IMR-90 (cell line): ENCODE measurements at regions not wholly inside any gene's neighbourhood (a gene's known extent, or its start where the extent isn't known, plus 50 kb on each side); places are given as distances from the start of the nearest gene placed in this dataset.

Source experiments
- ATAC-seq: fragments of 200-7000 bp; cut with Tn5 transposase; 2 replicates; pipeline ENCODE4 v1.9.1; 2020; ENCODE audit warnings: low read depth, mild to moderate bottlenecking, moderate library complexity
- BruUV-seq: library from RNA; stranded (reverse); fragments of 400-500 nt; replicated peaks from 2 replicates; lab custom pipeline; 2021; lab: Mats Ljungman, UMichigan
- CTCF ChIA-PET: fragments of 300-600 bp; formaldehyde crosslinking; extraction: SDS; loops from one replicate; lab custom pipeline; 2021; ENCODE audit warnings: antibody characterized with exemption; lab: Yijun Ruan, JAX
- POLR2A ChIA-PET: fragments of 300-600 bp; sonication (Branson Sonifier 250); formaldehyde crosslinking; loops from one replicate; lab custom pipeline; 2022; ENCODE audit warnings: antibody characterized with exemption; ENCODE audit not compliant: unreplicated experiment; lab: Charles Lee
- DNase-seq: peaks from one replicate; pipeline ENCODE4 v3.0.0; 2013
- H2AFZ ChIP-seq: replicated peaks from 2 replicates; pipeline ENCODE3; 2013; ENCODE audit warnings: low read length, mild to moderate bottlenecking; ENCODE audit not compliant: poor library complexity
- H2AK5ac ChIP-seq: 2 replicates; pipeline ENCODE4 v1.6.1; 2013; ENCODE audit warnings: low read depth, low read length, inconsistent platforms
- H2AK9ac ChIP-seq: replicated peaks from 2 replicates; pipeline ENCODE3; 2013; ENCODE audit warnings: mild to moderate bottlenecking, low read depth, low read length, moderate library complexity; ENCODE audit not compliant: poor library complexity
- H2BK120ac ChIP-seq: 2 replicates; pipeline ENCODE4 v1.6.1; 2013; ENCODE audit warnings: low read depth, low read length, inconsistent platforms
- H2BK15ac ChIP-seq: 3 replicates; pipeline ENCODE4 v1.6.1; 2013; ENCODE audit warnings: low read depth, low read length, inconsistent platforms
- H2BK20ac ChIP-seq: 2 replicates; pipeline ENCODE4 v1.6.1; 2013; ENCODE audit warnings: low read depth, mild to moderate bottlenecking, inconsistent platforms, low read length, moderate library complexity
- H2BK5ac ChIP-seq: 2 replicates; pipeline ENCODE4 v1.6.1; 2013; ENCODE audit warnings: mild to moderate bottlenecking, low read depth, low read length, inconsistent platforms; ENCODE audit not compliant: poor library complexity, severe bottlenecking
- H3K14ac ChIP-seq: replicated peaks from 2 replicates; pipeline ENCODE4 v1.6.1; 2013; ENCODE audit warnings: low read depth, low read length, inconsistent platforms
- H3K18ac ChIP-seq: 2 replicates; pipeline ENCODE4 v1.6.1; 2013; ENCODE audit warnings: low read depth, low read length, control low read depth
- H3K23ac ChIP-seq: 2 replicates; pipeline ENCODE4 v1.6.1; 2013; ENCODE audit warnings: low read depth, low read length, inconsistent platforms
- H3K27ac ChIP-seq: 2 replicates; pipeline ENCODE4 v1.5.1; 2013; ENCODE audit warnings: mild to moderate bottlenecking, control low read depth, low read length; ENCODE audit not compliant: insufficient read depth
- H3K27me3 ChIP-seq: 2 replicates; pipeline ENCODE4 v1.6.1; 2013; ENCODE audit warnings: low read length; ENCODE audit not compliant: control insufficient read depth, insufficient read depth
- H3K36me3 ChIP-seq: 2 replicates; pipeline ENCODE4 v1.6.1; 2013; ENCODE audit warnings: low read length, mixed read lengths; ENCODE audit not compliant: control insufficient read depth, insufficient read depth
- H3K4ac ChIP-seq: 2 replicates; pipeline ENCODE4 v1.6.1; 2013; ENCODE audit warnings: low read depth, low read length, inconsistent platforms
- H3K4me1 ChIP-seq: 2 replicates; pipeline ENCODE4 v1.6.1; 2013; ENCODE audit warnings: low read length, mixed read lengths; ENCODE audit not compliant: control insufficient read depth, insufficient read depth
- H3K4me2 ChIP-seq: 2 replicates; pipeline ENCODE4 v1.6.1; 2013; ENCODE audit warnings: low read depth, mild to moderate bottlenecking, control low read depth, low read length, moderate library complexity
- H3K4me3 ChIP-seq: 2 replicates; pipeline ENCODE4 v1.5.1; 2013; ENCODE audit warnings: low read depth, mild to moderate bottlenecking, control low read depth, low read length, moderate library complexity; ENCODE audit not compliant: insufficient read depth
- H3K56ac ChIP-seq: 2 replicates; pipeline ENCODE4 v1.6.1; 2013; ENCODE audit warnings: low read length, inconsistent platforms; ENCODE audit not compliant: insufficient read depth; ENCODE audit errors: extremely low read depth
- H3K79me1 ChIP-seq, 2 experiments: 2 replicates each; pipeline ENCODE4 v1.6.1; 2013; ENCODE audit warnings: low read length in 2 of 2, inconsistent platforms in 1 of 2, low read depth in 1 of 2
- H3K9ac ChIP-seq: 2 replicates; pipeline ENCODE4 v1.6.1; 2013; ENCODE audit warnings: low read depth, low read length, control low read depth
- H3K9me1 ChIP-seq: 2 replicates; pipeline ENCODE4 v1.6.1; 2013; ENCODE audit warnings: low read length, inconsistent platforms; ENCODE audit not compliant: insufficient read depth
- H3K9me3 ChIP-seq: 2 replicates; pipeline ENCODE4 v1.6.1; 2013; ENCODE audit warnings: low read length; ENCODE audit not compliant: control insufficient read depth, insufficient read depth
- H4K20me1 ChIP-seq: 2 replicates; pipeline ENCODE4 v1.6.1; 2013; ENCODE audit warnings: low read length, inconsistent platforms; ENCODE audit not compliant: insufficient read depth
- H4K5ac ChIP-seq: 2 replicates; pipeline ENCODE4 v1.6.1; 2013; ENCODE audit warnings: mild to moderate bottlenecking, low read depth, low read length, control low read depth
- H4K8ac ChIP-seq, 2 experiments: 2 replicates each; pipeline ENCODE4 v1.6.1; 2013; ENCODE audit warnings: low read depth in 2 of 2, low read length in 2 of 2, control low read depth in 1 of 2, inconsistent platforms in 1 of 2
- H4K91ac ChIP-seq: 2 replicates; pipeline ENCODE4 v1.6.1; 2013; ENCODE audit warnings: low read depth, low read length, inconsistent platforms; ENCODE audit not compliant: insufficient read depth
- CEBPB ChIP-seq: IDR thresholded peaks from 2 replicates; pipeline ENCODE4 v1.6.1; 2012; ENCODE audit warnings: low read depth, low read length, improper control_type of control experiment
- CHD1 ChIP-seq: IDR thresholded peaks from 2 replicates; pipeline ENCODE4 v1.6.1; 2012; ENCODE audit warnings: low read depth, low read length, improper control_type of control experiment
- ELK1 ChIP-seq: fragments of 150-350 bp; IDR thresholded peaks from 2 replicates; pipeline ENCODE4 v1.6.1; 2016; ENCODE audit warnings: low read depth, mild to moderate bottlenecking, low read length, moderate library complexity, borderline replicate concordance
- MAFK ChIP-seq: IDR thresholded peaks from 2 replicates; pipeline ENCODE4 v1.6.1; 2012; ENCODE audit warnings: low read depth, low read length, improper control_type of control experiment
- MAZ ChIP-seq: IDR thresholded peaks from 2 replicates; pipeline ENCODE4 v1.6.1; 2012; ENCODE audit warnings: low read depth, mild to moderate bottlenecking, low read length, improper control_type of control experiment, moderate library complexity, borderline replicate concordance
- MXI1 ChIP-seq: IDR thresholded peaks from 2 replicates; pipeline ENCODE4 v1.6.1; 2012; ENCODE audit warnings: low read depth, mild to moderate bottlenecking, low read length, moderate library complexity, borderline replicate concordance
- NFE2L2 ChIP-seq: fragments of 150-350 bp; IDR thresholded peaks from 2 replicates; pipeline ENCODE4 v1.6.1; 2016; ENCODE audit warnings: low read depth, mild to moderate bottlenecking, low read length
- POLR2A ChIP-seq: IDR thresholded peaks from 2 replicates; pipeline ENCODE4 v1.6.1; 2012; ENCODE audit warnings: mild to moderate bottlenecking, low read depth, low read length
- RAD21 ChIP-seq: IDR thresholded peaks from 2 replicates; pipeline ENCODE4 v1.6.1; 2012; ENCODE audit warnings: low read length, improper control_type of control experiment
- RCOR1 ChIP-seq: IDR thresholded peaks from 2 replicates; pipeline ENCODE4 v1.6.1; 2012; ENCODE audit warnings: mild to moderate bottlenecking, low read length, improper control_type of control experiment; ENCODE audit not compliant: insufficient replicate concordance
- RFX5 ChIP-seq: IDR thresholded peaks from 2 replicates; pipeline ENCODE4 v1.8.0; 2012; ENCODE audit warnings: low read depth, mild to moderate bottlenecking, low read length, moderate library complexity
- SMC3 ChIP-seq: fragments of 150-350 bp; IDR thresholded peaks from 2 replicates; pipeline ENCODE4 v1.6.1; 2016; ENCODE audit warnings: low read depth, mild to moderate bottlenecking, antibody characterized with exemption, low read length, moderate library complexity
- USF2 ChIP-seq: fragments of 150-350 bp; IDR thresholded peaks from 2 replicates; pipeline ENCODE4 v1.6.1; 2017; ENCODE audit warnings: mild to moderate bottlenecking, antibody characterized with exemption, low read length, low read depth
- WGBS, 2 experiments: methylation state at CpG; one replicate each; pipeline versions ENCODE4 v1.1.5 to v1.1.7; 2013; ENCODE audit warnings: missing lambda C conversion rate in 2 of 2; ENCODE audit not compliant: insufficient read length in 1 of 2; ENCODE audit errors: extremely low coverage in 2 of 2; 5-methylcytosine and 5-hydroxymethylcytosine counted together
- dilution Hi-C: fragments of 300-500 bp; cut with HindIII; formaldehyde crosslinking; loops from one replicate; pipeline ENCODE4 v1.14.3; 2018; ENCODE audit warnings: low sequenced_read_pairs; ENCODE audit not compliant: unreplicated experiment
- in situ Hi-C: fragments of 300-500 bp; cut with MboI; formaldehyde crosslinking; loops from 3 replicates; pipeline ENCODE4 v1.14.3; 2019; ENCODE audit warnings: low sequenced_read_pairs, inconsistent platforms, mixed read lengths
- intact Hi-C: fragments of 100-400 bp; cut with micrococcal nuclease; formaldehyde crosslinking; loops from 2 replicates; pipeline ENCODE4 v1.10.0; 2022
- TF ChIP-seq, protein P1 (sequence below): conservative IDR thresholded peaks from 2 replicates; pipeline ENCODE4 v1.5.1; 2012; ENCODE audit warnings: mild to moderate bottlenecking, low read depth, low read length, improper control_type of control experiment

GRCh38 chr6:56890683-56891429, 64.1 kb upstream of the BEND6 start:
- H2AK5ac ChIP-seq: peak overlapping the region; percentile 92
- peak overlapping the region; percentile 37 for H2AK9ac ChIP-seq
- peak overlapping the region; percentile 80 to 84 for H4K8ac ChIP-seq
- H3K23ac ChIP-seq: peak overlapping the region; percentile 88
- ATAC-seq (peak; percentile 91), DNase-seq (peak; percentile 97)
- dilution Hi-C loops: no loop called here
- peak overlapping the region; percentile 88 for H3K4ac ChIP-seq
- H4K5ac ChIP-seq: peak overlapping the region; percentile 80
- H3K4me1 ChIP-seq: peaks cover 14% of the 10 kb centered on the region
- peak overlapping the region; percentile 85 for H2BK120ac ChIP-seq
- peak overlapping the region; percentile 7 for H2AFZ ChIP-seq
- H3K27ac ChIP-seq: peak overlapping the region; percentile 79
- H2BK15ac ChIP-seq: peak overlapping the region; percentile 49; the same call in 2 of the 3 replicates
- no peaks in the 10 kb centered on the region for H3K36me3 ChIP-seq
- H3K18ac ChIP-seq: peak overlapping the region; percentile 96
- H3K14ac ChIP-seq: peak overlapping the region; percentile 93
- no peaks in the 10 kb centered on the region for H3K9me3 ChIP-seq
- intact Hi-C loops: no loop called here
- peaks cover 10 to 25% of the 10 kb centered on the region in 2 experiments for H3K79me1 ChIP-seq
- peak overlapping the region; percentile 65 for H3K4me2 ChIP-seq
- H3K27me3 ChIP-seq: no peaks in the 10 kb centered on the region
- peak overlapping the region; percentile 79 for H2BK20ac ChIP-seq
- no TSS peak for BruUV-seq
- H4K91ac ChIP-seq: peak overlapping the region; percentile 96
- H3K9me1 ChIP-seq: peaks cover 3% of the 10 kb centered on the region; the same call in 1 of the 2 replicates
- ChIA-PET CTCF (interaction anchor here (0.8 to 1.5 kb wide), 4 partner anchors 12 to 156 kb away, joined by 4 to 12 read pairs (median 6); partner anchors contain the start of gene KIAA1586), POLR2A (interaction anchor here (0.6 to 1.0 kb wide), 2 partner anchors 39 to 164 kb away, joined by 3 read pairs; no protein-coding TSS in a partner anchor)
- WGBS, 2 experiments: 50% methylated on average over 1 of the region's 8 CpGs; no CpG with 5 or more reads in 1 of the 2 experiments
- H3K4me3 ChIP-seq: no peak overlapping the region
- peak overlapping the region; percentile 38 for H3K9ac ChIP-seq
- H2BK5ac ChIP-seq: peak overlapping the region; percentile 79
- no peaks in the 10 kb centered on the region for H4K20me1 ChIP-seq
- H3K56ac ChIP-seq: peak overlapping the region; percentile 78
- in situ Hi-C loops: no loop called here
- TF ChIP-seq POLR2A (0 out of 2 replicates have a peak, but pooled peaks have one; percentile 45), RFX5 (no peak), MAZ (no peak), MXI1 (no peak), MAFK (peak; percentile 96), NFE2L2 (peak; percentile 100), RAD21 (no peak), SMC3 (no peak), CHD1 (no peak), RCOR1 (no peak), CEBPB (peak; percentile 15; the same call in 1 of the 2 replicates), ELK1 (no peak), USF2 (no peak)
- TF ChIP-seq, protein P1, sequence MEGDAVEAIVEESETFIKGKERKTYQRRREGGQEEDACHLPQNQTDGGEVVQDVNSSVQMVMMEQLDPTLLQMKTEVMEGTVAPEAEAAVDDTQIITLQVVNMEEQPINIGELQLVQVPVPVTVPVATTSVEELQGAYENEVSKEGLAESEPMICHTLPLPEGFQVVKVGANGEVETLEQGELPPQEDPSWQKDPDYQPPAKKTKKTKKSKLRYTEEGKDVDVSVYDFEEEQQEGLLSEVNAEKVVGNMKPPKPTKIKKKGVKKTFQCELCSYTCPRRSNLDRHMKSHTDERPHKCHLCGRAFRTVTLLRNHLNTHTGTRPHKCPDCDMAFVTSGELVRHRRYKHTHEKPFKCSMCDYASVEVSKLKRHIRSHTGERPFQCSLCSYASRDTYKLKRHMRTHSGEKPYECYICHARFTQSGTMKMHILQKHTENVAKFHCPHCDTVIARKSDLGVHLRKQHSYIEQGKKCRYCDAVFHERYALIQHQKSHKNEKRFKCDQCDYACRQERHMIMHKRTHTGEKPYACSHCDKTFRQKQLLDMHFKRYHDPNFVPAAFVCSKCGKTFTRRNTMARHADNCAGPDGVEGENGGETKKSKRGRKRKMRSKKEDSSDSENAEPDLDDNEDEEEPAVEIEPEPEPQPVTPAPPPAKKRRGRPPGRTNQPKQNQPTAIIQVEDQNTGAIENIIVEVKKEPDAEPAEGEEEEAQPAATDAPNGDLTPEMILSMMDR: no peak
